A549 (cell line): ENCODE measurements at regions not wholly inside any gene's neighbourhood (a gene's known extent, or its start where the extent isn't known, plus 50 kb on each side); places are given as distances from the start of the nearest gene placed in this dataset.

ENCODE experiments used
- ATAC-seq, 2 experiments: fragments of 200-7000 bp in 1 of 2; fragments of >200 bp in 1 of 2; cut with Nextera tagmentation in 1 of 2; cut with Tn5 transposase in 1 of 2; 3 replicates each; pipeline versions ENCODE4 v1.8.0 to v1.9.1; 2018 to 2020; ENCODE audit warnings: mild to moderate bottlenecking in 1 of 2, moderate library complexity in 1 of 2
- CTCF ChIA-PET: fragments of 300-600 bp; sonication (Branson Sonifier 250); formaldehyde crosslinking; extraction: SDS; loops from one replicate; lab custom pipeline; 2021; ENCODE audit warnings: antibody characterized with exemption, inconsistent platforms; lab: Yijun Ruan, JAX
- POLR2A ChIA-PET: fragments of 350-600 bp; formaldehyde crosslinking; extraction: SDS; loops from one replicate; lab custom pipeline; 2021; ENCODE audit warnings: antibody characterized with exemption, inconsistent platforms; lab: Yijun Ruan, JAX
- DNase-seq, 2 experiments: peaks; one replicate each; pipeline versions ENCODE4 v3.0.0 to v3.0.0-alpha.2; 2011 to 2016; ENCODE audit warnings: low read depth in 1 of 2, low spot score in 1 of 2
- FAIRE-seq: peaks from 2 replicates; lab custom pipeline; 2011; peaks lifted over from hg19 to GRCh38; lab: Jason Lieb, UNC
- H3K27ac ChIP-seq, 2 experiments: fragments of >200 bp; sonication (Bioruptor Twin); formaldehyde crosslinking; 3 replicates each; pipeline ENCODE4 v1.5.1; 2016 to 2017
- H3K4me1 ChIP-seq: fragments of >200 bp; sonication (Bioruptor Twin); formaldehyde crosslinking; 3 replicates; pipeline ENCODE4 v1.6.1; 2016
- H3K4me2 ChIP-seq: fragments of >200 bp; sonication (Bioruptor Twin); formaldehyde crosslinking; 3 replicates; pipeline ENCODE4 v1.6.1; 2016
- H3K4me3 ChIP-seq: fragments of >200 bp; sonication (Bioruptor Twin); formaldehyde crosslinking; 3 replicates; pipeline ENCODE4 v1.5.1; 2016
- H3K9me3 ChIP-seq: fragments of >200 bp; sonication (Bioruptor Twin); formaldehyde crosslinking; 3 replicates; pipeline ENCODE4 v1.6.1; 2016
- BCL3 ChIP-seq: fragments of >200 bp; sonication (Bioruptor Twin); formaldehyde crosslinking; IDR thresholded peaks from 3 replicates; pipeline ENCODE4 v1.6.1; 2016
- BHLHE40 ChIP-seq: IDR thresholded peaks from 2 replicates; pipeline ENCODE4 v1.6.1; 2012; ENCODE audit warnings: low read depth, low read length, inconsistent platforms
- CHD2 ChIP-seq: fragments of 150-350 bp; IDR thresholded peaks from 2 replicates; pipeline ENCODE4 v1.6.1; 2014; ENCODE audit warnings: low read length; ENCODE audit not compliant: partially characterized antibody
- CTCF ChIP-seq: fragments of >200 bp; sonication (Bioruptor Twin); formaldehyde crosslinking; IDR thresholded peaks from 3 replicates; pipeline ENCODE4 v1.5.1; 2016
- EHMT2 ChIP-seq: fragments of 200-600 bp; sonication (generic); IDR thresholded peaks from 2 replicates; pipeline ENCODE4 v1.6.1; 2016; ENCODE audit warnings: antibody characterized with exemption, low read depth, mild to moderate bottlenecking, moderate library complexity
- ELK1 ChIP-seq: fragments of 150-350 bp; IDR thresholded peaks from 2 replicates; pipeline ENCODE4 v1.6.1; 2014; ENCODE audit warnings: low read depth, mild to moderate bottlenecking, low read length
- ESRRA ChIP-seq: fragments of 150-350 bp; IDR thresholded peaks from 2 replicates; pipeline ENCODE4 v1.6.1; 2014; ENCODE audit warnings: mild to moderate bottlenecking, low read length, borderline replicate concordance
- FOXS1 ChIP-seq: fragments of 250-450 bp; sonication (Bioruptor Pico); IDR thresholded peaks from 2 replicates; pipeline ENCODE4 v1.5.0; 2020; ENCODE audit warnings: mild to moderate bottlenecking, moderate library complexity
- GATA3 ChIP-seq: IDR thresholded peaks from 2 replicates; pipeline ENCODE4 v1.6.1; 2012; ENCODE audit warnings: borderline replicate concordance
- HES2 ChIP-seq: fragments of >200 bp; sonication (Bioruptor Twin); formaldehyde crosslinking; IDR thresholded peaks from 2 replicates; pipeline ENCODE4 v1.6.1; 2016
- HOXB13 ChIP-seq: fragments of 250-450 bp; sonication (Bioruptor Pico); IDR thresholded peaks from 2 replicates; pipeline ENCODE4 v1.5.0; 2020; ENCODE audit warnings: low read depth, mild to moderate bottlenecking, moderate library complexity
- JUN ChIP-seq, 2 experiments: fragments of >200 bp; sonication (Bioruptor Twin); formaldehyde crosslinking; IDR thresholded peaks; 2 replicates in 1 of 2; 3 replicates in 1 of 2; pipeline ENCODE4 v1.6.1; 2016 to 2017
- KDM1A ChIP-seq: fragments of 200-600 bp; sonication (generic); IDR thresholded peaks from 2 replicates; pipeline ENCODE4 v1.6.1; 2016; ENCODE audit warnings: low read depth, mild to moderate bottlenecking
- MAX ChIP-seq: IDR thresholded peaks from 2 replicates; pipeline ENCODE4 v1.6.1; 2012
- MYC ChIP-seq: IDR thresholded peaks from 2 replicates; pipeline ENCODE4 v1.6.1; 2012; ENCODE audit warnings: mild to moderate bottlenecking, inconsistent platforms, low read length, improper control_type of control experiment, borderline replicate concordance
- NPAS2 ChIP-seq: fragments of 250-450 bp; sonication (Bioruptor Pico); IDR thresholded peaks from 2 replicates; pipeline ENCODE4 v1.8.0; 2022; ENCODE audit warnings: mild to moderate bottlenecking, moderate library complexity, borderline replicate concordance
- POLR2AphosphoS2 ChIP-seq: conservative IDR thresholded peaks from 2 replicates; pipeline ENCODE4 v1.6.1; 2012; ENCODE audit warnings: low read length, improper control_type of control experiment, inconsistent platforms
- RCOR1 ChIP-seq: fragments of 150-350 bp; IDR thresholded peaks from 2 replicates; pipeline ENCODE4 v1.6.1; 2014; ENCODE audit warnings: antibody characterized with exemption, low read length, low read depth
- TP53 ChIP-seq: fragments of 250-450 bp; sonication (Bioruptor Pico); IDR thresholded peaks from 2 replicates; pipeline ENCODE4 v1.5.0; 2021; ENCODE audit warnings: mild to moderate bottlenecking, moderate library complexity
- USF2 ChIP-seq: fragments of 450-650 bp; IDR thresholded peaks from 2 replicates; pipeline ENCODE4 v1.6.1; 2014; ENCODE audit warnings: antibody characterized with exemption
- ZC3H11A ChIP-seq: fragments of 450-650 bp; IDR thresholded peaks from 2 replicates; pipeline ENCODE4 v1.6.1; 2014; ENCODE audit warnings: antibody characterized with exemption, mild to moderate bottlenecking
- ZSCAN20 ChIP-seq: fragments of 250-450 bp; sonication (Bioruptor Pico); IDR thresholded peaks from 2 replicates; pipeline ENCODE4 v1.8.0; 2022; ENCODE audit warnings: mild to moderate bottlenecking, moderate library complexity
- WGBS: methylation state at CpG from one replicate; pipeline ENCODE4 v1.1.6; 2017; ENCODE audit errors: missing lambda C conversion rate; 5-methylcytosine and 5-hydroxymethylcytosine counted together

GRCh38 chr2:128410035-128410757 lies 91.5 kb upstream of the HS6ST1 start:
- 55% methylated on average over 10 of the region's 10 CpGs for WGBS

GRCh38 chr2:128410758-128411215 lies 92.1 kb upstream of the HS6ST1 start:
- Histone ChIP-seq H3K4me2 (no peak overlapping the region), H3K27ac (no peak overlapping the region), H3K4me1 (no peaks in the 10 kb centered on the region), H3K9me3 (no peaks in the 10 kb centered on the region), H3K4me3 (no peak overlapping the region)
- FAIRE-seq, result no peak
- no peak for TF ChIP-seq ELK1
- no peak for TF ChIP-seq FOXS1 (CRISPR knock-in tag)
- TF ChIP-seq NPAS2 (CRISPR knock-in tag), result no peak
- TF ChIP-seq CTCF, result no peak
- no peak for TF ChIP-seq BHLHE40
- no peak for TF ChIP-seq ZC3H11A
- no peak for TF ChIP-seq HES2
- TF ChIP-seq CHD2, result no peak
- no peak for TF ChIP-seq KDM1A
- no peak for TF ChIP-seq MYC
- no peak for TF ChIP-seq GATA3
- TF ChIP-seq RCOR1, result no peak
- CTCF ChIA-PET, result interaction anchor here (0.8 kb wide), 1 partner anchor 12 kb away, joined by 3 read pairs; no protein-coding TSS in a partner anchor
- POLR2A ChIA-PET, result no interaction called here
- 77% methylated on average over 8 of the region's 8 CpGs for WGBS
- DNase-seq, result no peak
- ATAC-seq, result no peak

More at GRCh38 chr2:128410035-128410757, 91.5 kb upstream of the HS6ST1 start:
- no peaks in the 10 kb centered on the region for H3K9me3 ChIP-seq
- H3K4me2 ChIP-seq, result no peak overlapping the region
- H3K27ac ChIP-seq, result no peak overlapping the region
- H3K4me3 ChIP-seq, result no peak overlapping the region
- DNase-seq (no peak), ATAC-seq (no peak), FAIRE-seq (no peak)
- ChIA-PET POLR2A (no interaction called here), CTCF (no interaction called here)
- no peak for TF ChIP-seq TP53 (CRISPR knock-in tag)
- no peak for TF ChIP-seq MAX
- no peaks in the 10 kb centered on the region for H3K4me1 ChIP-seq

GRCh38 chr2:128411431-128411830 lies 92.8 kb upstream of the HS6ST1 start:
- no peaks in the 10 kb centered on the region for H3K4me1 ChIP-seq
- ChIA-PET CTCF (interaction anchor here (0.8 kb wide), 1 partner anchor 12 kb away, joined by 3 read pairs; no protein-coding TSS in a partner anchor), POLR2A (no interaction called here)
- H3K27ac ChIP-seq, result no peak overlapping the region
- DNase-seq (no peak), FAIRE-seq (no peak), ATAC-seq (no peak)
- no peak overlapping the region for H3K4me2 ChIP-seq
- no peaks in the 10 kb centered on the region for H3K9me3 ChIP-seq
- WGBS, result 71% methylated on average over 9 of the region's 9 CpGs
- no peak overlapping the region for H3K4me3 ChIP-seq
- TF ChIP-seq POLR2AphosphoS2 (no peak), MAX (no peak), ZSCAN20 (CRISPR knock-in tag) (no peak), JUN (IDR thresholded peaks at IDR 0.05) (no peak), USF2 (no peak), HOXB13 (CRISPR knock-in tag) (no peak), EHMT2 (no peak), CTCF (no peak), ELK1 (no peak), NPAS2 (CRISPR knock-in tag) (no peak), FOXS1 (CRISPR knock-in tag) (no peak), ZC3H11A (no peak), BCL3 (no peak), ESRRA (no peak)
